Neural cell (in vitro differentiated cells): ENCODE measurements at regions not wholly inside any gene's neighbourhood (a gene's known extent, or its start where the extent isn't known, plus 50 kb on each side); places are given as distances from the start of the nearest gene placed in this dataset.

Experiments
- H2AFZ ChIP-seq: fragments of 200-600, 300-800 bp; sonication (generic), shearing (Covaris generic); 2 replicates; pipeline ENCODE4 v1.6.0; 2014; ENCODE audit warnings: low read depth, mild to moderate bottlenecking, antibody characterized with exemption, low read length, moderate library complexity
- H3F3A ChIP-seq: fragments of 200-600 bp; shearing (Covaris generic); 2 replicates; pipeline ENCODE4 v1.6.1; 2016; ENCODE audit warnings: mild to moderate bottlenecking, moderate library complexity, mixed read lengths, antibody characterized with exemption, low read length; ENCODE audit not compliant: insufficient read depth, poor library complexity, severe bottlenecking
- H3K27ac ChIP-seq: fragments of 200-600, 300-800 bp; sonication (generic), shearing (Covaris generic); 2 replicates; pipeline ENCODE4 v1.5.1; 2014; ENCODE audit warnings: mild to moderate bottlenecking, low read length, moderate library complexity
- H3K27me3 ChIP-seq: fragments of 300-800, 200-600 bp; sonication (generic), shearing (Covaris generic); 2 replicates; pipeline ENCODE4 v1.6.0; 2014; ENCODE audit warnings: mild to moderate bottlenecking, low read depth, low read length, moderate library complexity; ENCODE audit not compliant: insufficient read depth
- H3K36me3 ChIP-seq: fragments of 300-800, 200-600 bp; sonication (generic), shearing (Covaris generic); 2 replicates; pipeline ENCODE4 v1.5.1; 2014; ENCODE audit warnings: mild to moderate bottlenecking, antibody characterized with exemption, low read length, moderate library complexity; ENCODE audit not compliant: insufficient read depth
- H3K4me2 ChIP-seq: fragments of 300-800, 200-600 bp; sonication (generic), shearing (Covaris generic); 2 replicates; pipeline ENCODE4 v1.6.0; 2014; ENCODE audit warnings: mild to moderate bottlenecking, low read length
- H3K4me3 ChIP-seq: fragments of 300-800, 200-600 bp; sonication (generic), shearing (Covaris generic); 2 replicates; pipeline ENCODE4 v1.5.1; 2014; ENCODE audit warnings: mild to moderate bottlenecking, low read length, moderate library complexity
- H3K79me2 ChIP-seq: fragments of 200-600 bp; shearing (Covaris generic); replicated peaks from 2 replicates; pipeline ENCODE4 v1.6.0; 2014; ENCODE audit warnings: mild to moderate bottlenecking, low read length, moderate library complexity; ENCODE audit not compliant: insufficient read depth
- H3K9ac ChIP-seq: fragments of 300-800, 200-600 bp; sonication (generic), shearing (Covaris generic); 2 replicates; pipeline ENCODE4 v1.6.1; 2016; ENCODE audit warnings: mild to moderate bottlenecking, low read length, mixed read lengths
- H3K9me2 ChIP-seq: fragments of 200-600 bp; shearing (Covaris generic); 2 replicates; pipeline ENCODE4 v1.6.1; 2016; ENCODE audit warnings: mild to moderate bottlenecking, low read length, mixed read lengths; ENCODE audit not compliant: insufficient read depth
- H3K9me3 ChIP-seq: fragments of 200-600, 300-800 bp; sonication (generic), shearing (Covaris generic); 2 replicates; pipeline ENCODE4 v1.6.1; 2016; ENCODE audit warnings: mild to moderate bottlenecking, mixed run types, low read length, moderate library complexity, mixed read lengths
- H4K20me1 ChIP-seq: fragments of 200-600 bp; shearing (Covaris generic); 2 replicates; pipeline ENCODE4 v1.6.1; 2016; ENCODE audit warnings: mild to moderate bottlenecking, mixed run types; ENCODE audit not compliant: insufficient read depth
- EP300 ChIP-seq: fragments of 450-650 bp; conservative IDR thresholded peaks from 2 replicates; pipeline ENCODE4 v1.6.1; 2014; ENCODE audit warnings: antibody characterized with exemption, mild to moderate bottlenecking, moderate library complexity; ENCODE audit not compliant: poor library complexity, severe bottlenecking
- EZH2 ChIP-seq: fragments of 200-600, 300-800 bp; shearing (Covaris generic), sonication (generic); IDR thresholded peaks from 2 replicates; pipeline ENCODE4 v1.6.1; 2014; ENCODE audit warnings: antibody characterized with exemption, low read length, borderline replicate concordance, mild to moderate bottlenecking; ENCODE audit not compliant: insufficient read depth, poor library complexity, severe bottlenecking
- MXI1 ChIP-seq: fragments of 450-650 bp; conservative IDR thresholded peaks from 2 replicates; pipeline ENCODE4 v1.6.1; 2014; ENCODE audit warnings: antibody characterized with exemption, mild to moderate bottlenecking; ENCODE audit not compliant: poor library complexity, severe bottlenecking
- POLR2AphosphoS5 ChIP-seq: IDR thresholded peaks from 2 replicates; pipeline ENCODE4 v1.6.1; 2012
- RAD21 ChIP-seq: fragments of 450-650 bp; conservative IDR thresholded peaks from 2 replicates; pipeline ENCODE4 v1.6.1; 2014; ENCODE audit warnings: antibody characterized with exemption, mild to moderate bottlenecking, moderate library complexity
- SMC3 ChIP-seq: fragments of 450-650 bp; conservative IDR thresholded peaks from 2 replicates; pipeline ENCODE4 v1.6.1; 2014; ENCODE audit warnings: antibody characterized with exemption, mild to moderate bottlenecking, moderate library complexity; ENCODE audit not compliant: poor library complexity
- TAF1 ChIP-seq: IDR thresholded peaks from 2 replicates; pipeline ENCODE4 v1.6.1; 2012; ENCODE audit warnings: low read depth
- TF ChIP-seq, protein P1 (sequence below): IDR thresholded peaks from 2 replicates; pipeline ENCODE4 v1.6.1; 2012; ENCODE audit warnings: borderline replicate concordance

DNA sequence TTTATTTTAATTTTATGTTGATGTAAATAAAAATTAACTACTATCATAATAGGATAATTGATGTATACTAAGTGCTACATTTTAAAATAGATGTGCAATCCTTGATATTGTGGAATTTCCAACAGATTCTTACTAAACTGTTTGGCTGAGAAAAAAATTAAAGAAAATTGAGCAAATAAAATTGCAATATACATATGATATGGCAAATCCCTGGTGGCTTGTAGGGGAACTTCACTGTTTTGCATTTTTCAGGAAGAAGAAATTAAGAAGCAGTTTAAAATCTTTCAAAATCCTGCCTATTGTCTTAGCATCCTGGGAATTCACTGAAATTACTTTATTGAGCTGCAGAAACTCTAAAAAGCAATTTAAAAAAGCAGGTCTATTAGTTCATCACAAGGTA lies 191.4 kb upstream of the ADGRB3 start:
- H4K20me1 ChIP-seq = no peaks in the 10 kb centered on the region
- no peak overlapping the region for H2AFZ ChIP-seq
- no peaks in the 10 kb centered on the region for H3K9me3 ChIP-seq
- H3K27ac ChIP-seq = no peak overlapping the region
- no peaks in the 10 kb centered on the region for H3K36me3 ChIP-seq
- H3K4me2 ChIP-seq = no peak overlapping the region
- no peaks in the 10 kb centered on the region for H3K27me3 ChIP-seq
- H3K9me2 ChIP-seq = no peaks in the 10 kb centered on the region
- TF ChIP-seq, protein P1, sequence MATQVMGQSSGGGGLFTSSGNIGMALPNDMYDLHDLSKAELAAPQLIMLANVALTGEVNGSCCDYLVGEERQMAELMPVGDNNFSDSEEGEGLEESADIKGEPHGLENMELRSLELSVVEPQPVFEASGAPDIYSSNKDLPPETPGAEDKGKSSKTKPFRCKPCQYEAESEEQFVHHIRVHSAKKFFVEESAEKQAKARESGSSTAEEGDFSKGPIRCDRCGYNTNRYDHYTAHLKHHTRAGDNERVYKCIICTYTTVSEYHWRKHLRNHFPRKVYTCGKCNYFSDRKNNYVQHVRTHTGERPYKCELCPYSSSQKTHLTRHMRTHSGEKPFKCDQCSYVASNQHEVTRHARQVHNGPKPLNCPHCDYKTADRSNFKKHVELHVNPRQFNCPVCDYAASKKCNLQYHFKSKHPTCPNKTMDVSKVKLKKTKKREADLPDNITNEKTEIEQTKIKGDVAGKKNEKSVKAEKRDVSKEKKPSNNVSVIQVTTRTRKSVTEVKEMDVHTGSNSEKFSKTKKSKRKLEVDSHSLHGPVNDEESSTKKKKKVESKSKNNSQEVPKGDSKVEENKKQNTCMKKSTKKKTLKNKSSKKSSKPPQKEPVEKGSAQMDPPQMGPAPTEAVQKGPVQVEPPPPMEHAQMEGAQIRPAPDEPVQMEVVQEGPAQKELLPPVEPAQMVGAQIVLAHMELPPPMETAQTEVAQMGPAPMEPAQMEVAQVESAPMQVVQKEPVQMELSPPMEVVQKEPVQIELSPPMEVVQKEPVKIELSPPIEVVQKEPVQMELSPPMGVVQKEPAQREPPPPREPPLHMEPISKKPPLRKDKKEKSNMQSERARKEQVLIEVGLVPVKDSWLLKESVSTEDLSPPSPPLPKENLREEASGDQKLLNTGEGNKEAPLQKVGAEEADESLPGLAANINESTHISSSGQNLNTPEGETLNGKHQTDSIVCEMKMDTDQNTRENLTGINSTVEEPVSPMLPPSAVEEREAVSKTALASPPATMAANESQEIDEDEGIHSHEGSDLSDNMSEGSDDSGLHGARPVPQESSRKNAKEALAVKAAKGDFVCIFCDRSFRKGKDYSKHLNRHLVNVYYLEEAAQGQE = no peak
- no peak for TF ChIP-seq EP300
- no peak for TF ChIP-seq POLR2AphosphoS5
- TF ChIP-seq SMC3 = no peak
- H3F3A ChIP-seq = no peaks in the 10 kb centered on the region
- H3K79me2 ChIP-seq = no peaks in the 10 kb centered on the region
- H3K9ac ChIP-seq = no peak overlapping the region
- no peak overlapping the region for H3K4me3 ChIP-seq

DNA sequence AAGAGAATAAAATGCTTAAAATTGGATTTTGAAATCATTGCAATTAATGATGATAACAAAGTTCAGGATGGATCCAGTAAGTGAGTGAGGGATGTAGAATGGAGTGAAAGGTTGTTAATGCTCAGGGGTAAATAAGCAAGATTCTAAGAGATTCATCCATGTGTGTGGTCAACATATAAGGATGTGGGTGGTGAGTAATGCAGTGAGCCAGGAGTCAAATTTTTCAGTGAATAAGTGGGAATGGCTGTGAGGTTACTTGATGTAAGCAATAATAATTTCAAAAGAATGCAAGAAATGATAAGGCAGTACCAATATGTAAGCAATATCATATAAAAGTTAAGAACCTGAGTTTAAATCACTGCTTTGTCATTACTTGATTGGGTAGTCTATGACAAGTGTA lies 207.5 kb upstream of the ADGRB3 start:
- H3K9ac ChIP-seq = no peak overlapping the region
- H3K79me2 ChIP-seq = no peaks in the 10 kb centered on the region
- no peaks in the 10 kb centered on the region for H4K20me1 ChIP-seq
- no peak for TF ChIP-seq POLR2AphosphoS5
- TF ChIP-seq TAF1 = no peak
- TF ChIP-seq RAD21 = no peak
- TF ChIP-seq, protein P1 = no peak
- no peak for TF ChIP-seq EZH2
- no peak for TF ChIP-seq MXI1
- H2AFZ ChIP-seq = no peak overlapping the region
- no peak overlapping the region for H3K27ac ChIP-seq
- H3F3A ChIP-seq = no peaks in the 10 kb centered on the region
- no peaks in the 10 kb centered on the region for H3K9me2 ChIP-seq
- no peaks in the 10 kb centered on the region for H3K27me3 ChIP-seq
- no peaks in the 10 kb centered on the region for H3K36me3 ChIP-seq
- H3K9me3 ChIP-seq = no peaks in the 10 kb centered on the region
- H3K4me2 ChIP-seq = no peak overlapping the region
- H3K4me3 ChIP-seq = no peak overlapping the region
